ENCODE measurements at regions not wholly inside any gene's neighbourhood (a gene's known extent, or its start where the extent isn't known, plus 50 kb on each side); places are given as distances from the start of the nearest gene placed in this dataset.

DNA sequence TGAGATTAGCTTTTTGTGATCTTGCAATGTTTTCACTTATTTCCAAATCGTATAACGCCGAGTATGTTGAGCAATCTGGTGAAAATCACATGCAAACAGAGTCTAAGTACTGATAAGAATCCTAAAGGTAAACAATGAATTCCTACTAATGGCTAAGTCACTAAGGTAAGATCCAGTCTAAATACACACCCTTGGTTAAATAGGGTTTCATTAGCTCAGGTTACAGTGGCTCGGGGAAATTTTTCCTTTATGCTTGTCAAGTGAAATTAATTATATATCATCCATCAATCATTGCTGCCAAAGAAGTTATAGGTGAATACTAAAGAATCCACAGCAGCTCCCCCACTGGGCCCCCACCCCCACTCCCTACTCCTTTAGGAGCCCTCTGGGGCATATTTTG is 139.3 kb downstream of the SOX2 start:
- FAIRE-seq: no peak
- DNase-seq (ENCODE audit: extremely low spot score, insufficient read length, low read depth): no peak

DNA sequence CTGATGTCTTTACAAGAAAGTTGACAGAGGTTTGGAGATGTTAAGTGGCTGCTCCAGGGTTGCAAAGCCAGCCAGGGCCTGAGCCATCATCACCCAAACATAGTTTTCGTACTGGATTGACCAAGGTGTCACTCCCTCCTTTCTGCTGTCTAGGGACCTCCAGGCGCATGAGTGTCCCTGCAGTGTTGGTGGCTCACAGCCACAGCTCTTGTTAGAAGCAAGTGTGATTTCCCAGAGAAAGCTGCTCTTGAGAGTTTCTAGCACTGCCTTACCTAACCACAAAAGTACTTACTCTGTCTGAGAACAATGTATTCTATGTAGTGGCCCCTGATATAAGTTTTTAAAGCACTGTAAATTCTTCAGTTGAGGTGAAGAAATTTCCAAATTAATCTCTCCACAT is 144.1 kb downstream of the SOX2 start:
- FAIRE-seq: no peak
- no peak for DNase-seq (ENCODE audit: extremely low spot score, insufficient read length, low read depth)

- FAIRE-seq: no peak
- DNase-seq (ENCODE audit: extremely low spot score, insufficient read length, low read depth): no peak
Measured at GRCh38 chr3:181859518-181859917, 147.8 kb downstream of the SOX2 start.

DNA sequence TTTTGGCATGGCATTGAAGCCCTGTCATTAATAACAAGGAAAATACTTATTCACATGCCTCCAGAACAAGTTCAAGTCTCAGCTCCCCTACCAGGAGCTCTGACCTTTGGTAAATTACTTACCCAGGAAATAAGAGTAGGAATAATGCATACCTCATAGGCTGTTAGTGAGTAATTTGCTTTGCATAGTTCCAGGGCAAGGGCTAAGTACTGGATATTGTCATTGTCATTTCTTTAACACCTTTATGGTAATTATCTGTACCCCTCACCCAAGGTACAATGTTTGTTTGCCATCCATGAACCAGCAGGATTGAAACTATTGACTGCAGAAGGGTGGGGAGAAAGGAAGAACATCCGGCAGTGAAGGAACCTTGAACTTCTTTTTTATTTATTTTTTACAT is 148.5 kb downstream of the SOX2 start:
- no peak for FAIRE-seq

GRCh38 chr3:181862502-181862901 is 150.8 kb downstream of the SOX2 start:
- FAIRE-seq: no peak
- no peak for DNase-seq (ENCODE audit: extremely low spot score, insufficient read length, low read depth)

More for the DNA sequence above, 148.5 kb downstream of the SOX2 start:
- no peak for DNase-seq (ENCODE audit: extremely low spot score, insufficient read length, low read depth)

DNA sequence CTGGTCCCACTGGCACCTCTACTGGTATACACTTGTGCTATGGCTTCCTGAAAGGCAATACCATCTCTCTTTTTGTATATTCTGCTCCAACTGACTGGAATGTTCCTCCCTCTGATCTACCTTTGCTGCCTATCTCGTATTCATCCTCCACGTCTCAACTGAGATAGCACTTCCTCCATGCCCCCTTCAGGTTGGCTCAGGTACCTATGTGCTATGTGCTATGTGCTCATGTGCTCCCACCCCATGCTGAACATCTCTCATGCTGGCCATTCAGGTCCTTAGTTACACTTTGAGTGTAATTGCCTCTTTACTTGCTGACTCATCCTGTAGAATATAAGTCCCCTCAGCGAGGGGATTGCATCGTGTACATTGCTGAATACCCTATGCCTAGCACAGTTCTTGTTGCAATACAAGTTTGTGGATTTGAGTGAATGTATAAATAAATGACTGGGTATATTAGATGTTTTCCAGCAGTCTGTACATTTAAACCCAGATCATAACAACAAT is 156.9 kb downstream of the SOX2 start:
- FAIRE-seq (no peak), DNase-seq (ENCODE audit: extremely low spot score, insufficient read length, low read depth) (no peak)

GRCh38 chr3:181872887-181873286 is 161.2 kb downstream of the SOX2 start:
- DNase-seq (ENCODE audit: extremely low spot score, insufficient read length, low read depth) (no peak), FAIRE-seq (no peak)

DNA sequence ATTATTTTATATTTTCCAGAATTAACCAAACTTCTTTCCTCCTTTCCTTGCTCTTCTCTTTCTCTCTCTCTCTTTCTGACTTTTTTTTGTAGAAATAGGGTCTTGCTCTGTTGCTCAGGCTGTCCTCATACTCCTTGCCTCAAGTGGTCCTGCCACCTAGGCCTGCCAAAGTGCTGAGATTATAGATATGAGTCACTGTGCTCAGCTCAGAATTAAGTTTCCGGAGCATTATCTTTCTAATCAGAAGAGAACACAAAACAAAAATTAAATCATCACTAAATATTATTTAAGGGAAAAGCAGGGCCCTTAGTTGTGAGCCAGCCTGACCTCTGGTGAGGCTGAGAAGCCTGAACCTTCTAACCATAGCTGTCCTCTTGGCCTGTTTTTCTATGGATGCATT is 168.2 kb downstream of the SOX2 start:
- FAIRE-seq: no peak
- DNase-seq (ENCODE audit: extremely low spot score, insufficient read length, low read depth): no peak

DNA sequence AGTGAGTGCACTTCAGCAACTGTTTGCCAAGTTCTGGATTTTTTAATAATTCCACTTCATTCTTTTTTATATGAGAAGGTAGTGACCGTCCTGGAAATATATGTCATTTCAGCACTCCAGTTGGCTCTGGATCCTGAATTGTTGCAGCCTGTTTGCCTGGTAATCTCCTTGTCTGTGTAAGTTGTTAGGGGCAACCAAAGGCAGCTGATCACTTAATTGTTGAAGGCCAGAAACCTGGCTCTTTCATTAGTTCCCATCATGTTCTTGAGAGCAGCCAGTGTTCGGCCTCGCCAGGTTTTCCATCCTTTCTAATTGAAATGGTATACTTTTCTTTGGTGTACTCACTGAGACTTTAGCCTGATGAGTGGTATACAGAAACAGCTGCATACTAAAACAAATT is 168.6 kb downstream of the SOX2 start:
- DNase-seq (ENCODE audit: extremely low spot score, insufficient read length, low read depth) (no peak), FAIRE-seq (no peak)

DNA sequence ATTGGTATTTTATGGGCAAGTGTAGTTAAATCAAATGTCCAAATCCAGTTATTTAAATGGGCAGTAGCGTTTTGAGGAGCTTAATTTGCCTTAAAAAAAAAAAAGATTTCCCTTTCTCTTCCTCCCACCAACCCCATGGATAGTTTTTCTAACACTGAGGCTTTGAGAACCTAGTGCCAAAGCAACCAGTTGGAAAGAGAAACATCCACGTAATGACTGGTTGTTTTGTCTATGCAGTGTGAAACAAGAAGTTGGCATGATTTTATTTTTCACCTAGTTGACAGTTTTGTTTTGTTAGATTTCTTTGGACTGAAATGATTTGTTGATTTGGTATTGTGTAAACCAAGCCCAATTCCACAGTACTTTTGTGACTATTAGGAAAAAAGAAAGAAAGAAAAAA is 170.0 kb downstream of the SOX2 start:
- no peak for DNase-seq (ENCODE audit: extremely low spot score, insufficient read length, low read depth)
- no peak for FAIRE-seq

GRCh38 chr3:181885868-181886630 is 174.3 kb downstream of the SOX2 start:
- FAIRE-seq (no peak), DNase-seq (ENCODE audit: extremely low spot score, insufficient read length, low read depth) (no peak)

- FAIRE-seq: no peak
- no peak for DNase-seq (ENCODE audit: extremely low spot score, insufficient read length, low read depth)
Measured at GRCh38 chr3:181886676-181887075, 175.0 kb downstream of the SOX2 start.

DNA sequence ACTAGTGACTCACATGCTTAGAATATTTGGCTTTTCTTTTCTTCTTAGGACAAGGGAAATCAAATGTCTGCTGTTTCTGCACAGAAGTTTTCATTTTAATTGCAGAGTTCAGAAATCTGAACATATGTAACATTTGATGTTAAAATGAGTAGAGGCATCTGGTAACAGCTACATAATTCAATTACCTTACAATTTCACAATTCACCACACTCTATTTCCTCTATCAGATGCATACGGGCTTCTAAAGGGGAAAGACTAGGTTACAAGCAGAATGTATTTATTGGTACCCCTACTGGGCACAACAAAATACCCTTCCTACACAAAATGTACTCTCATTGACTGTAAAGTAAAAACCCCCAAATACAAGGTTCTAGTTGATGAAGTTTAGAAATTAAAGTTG is 176.0 kb downstream of the SOX2 start:
- DNase-seq (ENCODE audit: extremely low spot score, insufficient read length, low read depth) (no peak), FAIRE-seq (no peak)

GRCh38 chr3:181888234-181888633 is 176.5 kb downstream of the SOX2 start:
- FAIRE-seq: no peak
- no peak for DNase-seq (ENCODE audit: extremely low spot score, insufficient read length, low read depth)

DNA sequence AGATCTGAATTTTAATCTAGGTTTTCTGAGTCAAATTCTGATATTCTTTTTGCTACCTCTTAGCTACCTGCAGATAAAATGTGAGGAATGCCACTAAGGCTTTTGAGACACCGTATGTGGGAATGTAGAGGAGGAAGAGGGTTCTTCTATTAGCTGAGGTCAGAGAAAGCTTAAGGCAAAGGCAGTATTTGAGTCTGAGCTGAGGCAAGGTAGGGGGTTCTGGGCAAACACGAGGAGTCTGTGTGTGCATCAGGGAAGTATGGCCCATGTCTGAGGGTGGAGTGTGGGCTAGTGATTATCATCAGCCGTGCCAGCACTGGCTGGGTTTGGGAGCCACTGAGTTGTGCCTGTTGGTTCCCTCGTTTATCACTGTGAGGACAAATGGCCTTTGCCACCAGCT is 181.1 kb downstream of the SOX2 start:
- DNase-seq (ENCODE audit: extremely low spot score, insufficient read length, low read depth) (no peak), FAIRE-seq (no peak)

DNA sequence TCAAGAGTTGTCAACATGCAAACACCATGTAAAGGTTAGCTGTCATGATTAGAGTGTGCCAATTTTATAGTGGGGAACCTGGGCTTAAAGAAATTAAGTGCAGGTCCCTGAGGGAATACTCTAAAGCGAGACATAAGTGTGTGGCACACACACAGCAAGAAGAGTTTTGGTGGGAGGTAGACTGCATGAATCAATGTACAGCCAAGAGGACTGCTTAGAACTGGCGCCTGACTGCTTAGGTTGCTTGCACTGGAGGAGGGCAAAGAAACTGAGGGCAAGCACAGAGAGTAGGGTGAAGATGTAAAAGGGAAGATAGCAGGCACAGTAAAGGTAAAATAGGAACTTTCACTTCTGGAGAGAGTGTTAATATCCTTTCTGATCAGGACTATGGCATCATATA is 184.9 kb downstream of the SOX2 start:
- no peak for FAIRE-seq

GRCh38 chr3:181899702-181900101 is 188.0 kb downstream of the SOX2 start:
- DNase-seq (ENCODE audit: extremely low spot score, insufficient read length, low read depth) (no peak), FAIRE-seq (no peak)

More for the DNA sequence above, 184.9 kb downstream of the SOX2 start:
- DNase-seq (ENCODE audit: extremely low spot score, insufficient read length, low read depth): no peak

DNA sequence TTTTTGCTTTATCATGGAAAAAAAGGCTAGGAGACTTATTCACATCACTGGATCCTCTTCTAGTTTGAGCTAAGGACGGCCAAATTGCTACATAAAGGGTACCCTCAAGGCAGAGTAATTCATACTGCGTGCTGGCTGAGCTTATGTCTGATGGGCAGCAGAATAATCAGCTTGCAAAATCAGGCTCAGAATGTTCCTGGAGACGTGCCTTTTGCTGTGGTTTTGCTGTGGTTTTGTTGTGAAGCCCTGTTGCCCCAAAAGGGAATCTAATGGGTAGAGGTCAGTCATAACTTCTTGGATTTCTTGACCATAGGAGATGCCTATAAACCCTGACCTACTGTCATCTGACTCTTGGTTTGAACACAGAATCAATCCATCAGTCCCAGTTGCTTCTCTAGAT is 189.9 kb downstream of the SOX2 start:
- DNase-seq (ENCODE audit: extremely low spot score, insufficient read length, low read depth): no peak
- no peak for FAIRE-seq

DNA sequence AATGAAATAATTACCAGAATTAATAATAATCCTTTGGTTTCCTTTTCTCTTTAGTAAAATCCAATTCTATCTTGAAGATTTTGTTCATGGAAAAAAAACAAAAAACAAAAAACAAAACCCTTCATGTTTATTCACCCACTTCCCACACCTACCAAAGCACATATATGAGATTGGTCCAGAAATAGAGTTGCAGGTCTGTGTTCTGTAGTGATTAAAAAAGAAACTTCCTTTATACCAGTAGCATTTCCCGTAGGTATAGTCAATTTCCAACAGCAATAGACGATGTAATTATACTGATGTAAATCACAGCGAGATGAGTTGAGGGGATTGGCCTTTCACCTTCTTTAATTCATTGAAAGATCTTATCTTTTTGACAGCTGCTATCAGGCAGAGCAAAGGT is 194.6 kb downstream of the SOX2 start:
- no peak for DNase-seq (ENCODE audit: extremely low spot score, insufficient read length, low read depth)
- FAIRE-seq: no peak

DNA sequence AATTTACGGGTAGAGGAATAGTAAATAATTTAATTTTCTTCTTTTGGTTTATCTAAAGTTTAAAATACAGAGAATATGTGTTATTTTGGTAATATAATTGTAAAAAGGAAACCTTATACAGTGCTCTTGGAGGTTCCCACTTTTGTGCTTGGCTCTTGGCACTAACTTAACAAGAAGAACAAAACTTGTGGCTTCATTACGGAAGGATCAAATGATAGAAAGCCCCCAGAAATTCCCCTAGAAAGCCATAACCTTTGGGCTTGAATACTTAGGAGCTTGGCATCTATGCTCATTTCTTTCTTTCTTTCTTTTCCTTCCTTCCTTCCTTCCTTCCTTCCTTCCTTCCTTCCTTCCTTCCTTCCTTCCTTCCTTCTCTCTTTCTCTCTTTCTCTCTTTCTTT is 197.5 kb downstream of the SOX2 start:
- FAIRE-seq (no peak), DNase-seq (ENCODE audit: extremely low spot score, insufficient read length, low read depth) (no peak)

GRCh38 chr3:181912384-181912783 is 200.7 kb downstream of the SOX2 start:
- no peak for FAIRE-seq

DNA sequence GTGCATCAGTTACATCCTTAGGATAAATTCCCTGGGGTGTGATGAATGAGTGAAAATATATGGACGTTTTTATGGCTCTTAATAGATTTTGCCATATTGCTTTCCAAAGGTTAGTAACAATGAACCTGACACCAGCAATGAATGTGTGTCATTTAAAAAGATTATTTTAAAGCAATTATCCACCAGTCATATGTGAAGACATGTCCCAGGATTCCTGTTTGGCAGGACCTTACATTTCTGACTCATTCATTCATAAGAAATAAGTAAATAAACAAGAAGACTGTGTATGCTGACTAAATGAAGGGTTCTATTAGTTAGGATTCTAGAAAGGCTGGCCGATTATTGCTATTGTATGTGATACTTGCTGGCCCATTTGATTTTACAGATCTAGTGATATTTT is 201.5 kb downstream of the SOX2 start:
- DNase-seq (ENCODE audit: extremely low spot score, insufficient read length, low read depth) (no peak), FAIRE-seq (no peak)

More at GRCh38 chr3:181912384-181912783, 200.7 kb downstream of the SOX2 start:
- DNase-seq (ENCODE audit: extremely low spot score, insufficient read length, low read depth): no peak

Measured in GM18507 (cell line).